HL-60 (cell line): ENCODE measurements at regions not wholly inside any gene's neighbourhood (a gene's known extent, or its start where the extent isn't known, plus 50 kb on each side); places are given as distances from the start of the nearest gene placed in this dataset.

ENCODE experiments used
- POLR2AphosphoS5 ChIP-seq: IDR thresholded peaks from 2 replicates; pipeline ENCODE4 v1.6.1; 2012; ENCODE audit warnings: low read depth
- TF ChIP-seq, protein P1 (sequence below): IDR thresholded peaks from one replicate; pipeline ENCODE4 v1.5.1; 2011; ENCODE audit warnings: low read length, control low read depth, inconsistent platforms; ENCODE audit not compliant: insufficient read depth
- TF ChIP-seq, protein P2 (sequence below): IDR thresholded peaks from 2 replicates; pipeline ENCODE4 v1.6.1; 2012; ENCODE audit warnings: low read depth; ENCODE audit not compliant: insufficient replicate concordance

DNA sequence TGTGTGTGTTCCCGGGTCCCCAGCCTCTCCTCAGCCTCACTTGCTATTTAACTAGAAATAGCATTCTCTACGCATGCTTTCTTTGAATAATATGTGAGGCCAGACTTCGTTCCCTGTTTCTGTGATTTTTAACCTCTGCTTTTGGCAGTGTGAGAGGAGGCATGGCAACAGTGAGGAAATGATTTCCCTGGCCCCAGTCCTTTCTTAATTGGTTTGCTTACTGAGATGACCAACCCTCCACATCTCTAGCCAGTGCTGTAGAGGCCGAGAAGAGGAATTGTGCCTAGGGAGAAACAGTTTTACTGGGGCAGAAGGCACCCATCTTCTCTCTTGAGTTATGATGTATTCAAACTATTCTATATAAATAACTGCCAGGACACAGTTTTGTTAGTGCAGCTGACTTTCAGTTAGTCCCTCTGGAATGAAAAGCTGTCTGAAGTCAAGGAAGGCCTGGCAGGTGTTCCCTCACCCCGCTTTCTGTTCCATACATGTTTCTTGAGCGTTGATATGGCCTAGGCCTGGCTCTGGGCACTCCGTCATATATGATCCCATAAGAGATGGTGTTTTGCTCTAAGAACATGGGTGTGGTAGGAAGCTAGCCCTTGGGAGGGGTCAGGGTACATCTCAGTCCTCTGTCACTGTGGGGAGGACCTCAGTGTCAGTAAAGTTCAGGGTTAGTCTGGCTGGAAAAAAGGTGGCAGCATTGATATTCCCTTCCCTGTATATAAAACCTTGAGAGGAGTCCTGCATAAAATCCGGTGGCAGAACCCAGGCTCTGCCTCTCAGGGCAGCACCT, 73.7 kb upstream of the NPAS1 start:
- TF ChIP-seq, protein P1, sequence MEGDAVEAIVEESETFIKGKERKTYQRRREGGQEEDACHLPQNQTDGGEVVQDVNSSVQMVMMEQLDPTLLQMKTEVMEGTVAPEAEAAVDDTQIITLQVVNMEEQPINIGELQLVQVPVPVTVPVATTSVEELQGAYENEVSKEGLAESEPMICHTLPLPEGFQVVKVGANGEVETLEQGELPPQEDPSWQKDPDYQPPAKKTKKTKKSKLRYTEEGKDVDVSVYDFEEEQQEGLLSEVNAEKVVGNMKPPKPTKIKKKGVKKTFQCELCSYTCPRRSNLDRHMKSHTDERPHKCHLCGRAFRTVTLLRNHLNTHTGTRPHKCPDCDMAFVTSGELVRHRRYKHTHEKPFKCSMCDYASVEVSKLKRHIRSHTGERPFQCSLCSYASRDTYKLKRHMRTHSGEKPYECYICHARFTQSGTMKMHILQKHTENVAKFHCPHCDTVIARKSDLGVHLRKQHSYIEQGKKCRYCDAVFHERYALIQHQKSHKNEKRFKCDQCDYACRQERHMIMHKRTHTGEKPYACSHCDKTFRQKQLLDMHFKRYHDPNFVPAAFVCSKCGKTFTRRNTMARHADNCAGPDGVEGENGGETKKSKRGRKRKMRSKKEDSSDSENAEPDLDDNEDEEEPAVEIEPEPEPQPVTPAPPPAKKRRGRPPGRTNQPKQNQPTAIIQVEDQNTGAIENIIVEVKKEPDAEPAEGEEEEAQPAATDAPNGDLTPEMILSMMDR: no peak
- TF ChIP-seq, protein P2, sequence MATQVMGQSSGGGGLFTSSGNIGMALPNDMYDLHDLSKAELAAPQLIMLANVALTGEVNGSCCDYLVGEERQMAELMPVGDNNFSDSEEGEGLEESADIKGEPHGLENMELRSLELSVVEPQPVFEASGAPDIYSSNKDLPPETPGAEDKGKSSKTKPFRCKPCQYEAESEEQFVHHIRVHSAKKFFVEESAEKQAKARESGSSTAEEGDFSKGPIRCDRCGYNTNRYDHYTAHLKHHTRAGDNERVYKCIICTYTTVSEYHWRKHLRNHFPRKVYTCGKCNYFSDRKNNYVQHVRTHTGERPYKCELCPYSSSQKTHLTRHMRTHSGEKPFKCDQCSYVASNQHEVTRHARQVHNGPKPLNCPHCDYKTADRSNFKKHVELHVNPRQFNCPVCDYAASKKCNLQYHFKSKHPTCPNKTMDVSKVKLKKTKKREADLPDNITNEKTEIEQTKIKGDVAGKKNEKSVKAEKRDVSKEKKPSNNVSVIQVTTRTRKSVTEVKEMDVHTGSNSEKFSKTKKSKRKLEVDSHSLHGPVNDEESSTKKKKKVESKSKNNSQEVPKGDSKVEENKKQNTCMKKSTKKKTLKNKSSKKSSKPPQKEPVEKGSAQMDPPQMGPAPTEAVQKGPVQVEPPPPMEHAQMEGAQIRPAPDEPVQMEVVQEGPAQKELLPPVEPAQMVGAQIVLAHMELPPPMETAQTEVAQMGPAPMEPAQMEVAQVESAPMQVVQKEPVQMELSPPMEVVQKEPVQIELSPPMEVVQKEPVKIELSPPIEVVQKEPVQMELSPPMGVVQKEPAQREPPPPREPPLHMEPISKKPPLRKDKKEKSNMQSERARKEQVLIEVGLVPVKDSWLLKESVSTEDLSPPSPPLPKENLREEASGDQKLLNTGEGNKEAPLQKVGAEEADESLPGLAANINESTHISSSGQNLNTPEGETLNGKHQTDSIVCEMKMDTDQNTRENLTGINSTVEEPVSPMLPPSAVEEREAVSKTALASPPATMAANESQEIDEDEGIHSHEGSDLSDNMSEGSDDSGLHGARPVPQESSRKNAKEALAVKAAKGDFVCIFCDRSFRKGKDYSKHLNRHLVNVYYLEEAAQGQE: no peak
- TF ChIP-seq POLR2AphosphoS5: no peak
